Body of pancreas (tissue), 4 donors: ENCODE measurements at regions not wholly inside any gene's neighbourhood (a gene's known extent, or its start where the extent isn't known, plus 50 kb on each side); places are given as distances from the start of the nearest gene placed in this dataset.

Experiments
- ATAC-seq: fragments of 150-250 bp; one replicate; pipeline ENCODE4 v1.9.1; 2016
- DNase-seq, 4 donors: peaks; one replicate each; pipeline ENCODE4 v3.0.0-alpha.2; 2019
- H3K27ac ChIP-seq, 4 donors: fragments of 200-600 bp; sonication (generic); 1 replicate in 3 of 4; 2 replicates in 1 of 4; pipeline versions ENCODE4 v1.5.1 to v1.6.1; 2016 to 2019; ENCODE audit warnings: mild to moderate bottlenecking in 1 of 4, mixed read lengths in 1 of 4, moderate library complexity in 1 of 4
- H3K27me3 ChIP-seq, 2 donors: fragments of 200-600 bp; sonication (generic); one replicate each; pipeline ENCODE4 v1.6.0; 2016; ENCODE audit warnings: mild to moderate bottlenecking in 1 of 2
- H3K36me3 ChIP-seq, 2 donors: fragments of 200-600 bp; sonication (generic); replicated peaks in 1 of 2; 2 replicates each; pipeline ENCODE4 v1.5.1; 2016; ENCODE audit warnings: low read depth in 2 of 2; ENCODE audit not compliant: insufficient read depth in 1 of 2
- H3K4me1 ChIP-seq: fragments of 200-600 bp; sonication (generic); one replicate; pipeline ENCODE4 v1.6.0; 2016
- H3K4me3 ChIP-seq, 2 donors: fragments of 200-600 bp; sonication (generic); 1 replicate in 1 of 2; 2 replicates in 1 of 2; pipeline ENCODE4 v1.5.1; 2016 to 2019
- H3K9me3 ChIP-seq, 3 donors: fragments of 200-600 bp; sonication (generic); 1 replicate in 2 of 3; 2 replicates in 1 of 3; pipeline ENCODE4 v1.5.1; 2016
- CTCF ChIP-seq, 7 experiments: fragments of 450-650 bp in 4 of 7; fragments of 200-600 bp in 3 of 7; sonication (generic) in 3 of 7; IDR thresholded peaks; one replicate each; pipeline ENCODE4 v1.5.1; 2016 to 2019; ENCODE audit warnings: antibody characterized with exemption in 7 of 7
- POLR2A ChIP-seq, 3 donors: fragments of 450-650 bp; IDR thresholded peaks; one replicate each; pipeline ENCODE4 v1.6.1; 2016; ENCODE audit warnings: antibody characterized with exemption in 3 of 3, mild to moderate bottlenecking in 2 of 3
- WGBS, 2 donors: methylation state at CpG; one replicate each; pipeline ENCODE4 v1.1.5; 2017; 5-methylcytosine and 5-hydroxymethylcytosine counted together
- intact Hi-C: fragments of 100-400 bp; cut with DNase I; formaldehyde crosslinking; loops from one replicate; pipeline ENCODE4 v1.15.1; 2023

- 79 to 87% methylated on average over 5 of the region's 5 CpGs for WGBS, 2 donors
- H3K4me3 ChIP-seq: no peak overlapping the region
- no peak for ATAC-seq
- H3K9me3 ChIP-seq: no peaks in the 10 kb centered on the region
- no peak overlapping the region for H3K27ac ChIP-seq
- TF ChIP-seq CTCF (IDR thresholded peaks at IDR 0.05): no peak
- no peak for TF ChIP-seq POLR2A (IDR thresholded peaks at IDR 0.05)
- no peaks in the 10 kb centered on the region for H3K27me3 ChIP-seq
- no peak for DNase-seq
- H3K4me1 ChIP-seq: no peaks in the 10 kb centered on the region
- H3K36me3 ChIP-seq: no peaks in the 10 kb centered on the region
- intact Hi-C loops: no loop called here
Measured at GRCh38 chrX:13894888-13895565, 78.1 kb upstream of the GPM6B start.

GRCh38 chrX:13893826-13894225, 76.9 kb upstream of the GPM6B start:
- 70 to 73% methylated on average over 1 to 5 of the region's 5 CpGs for WGBS, 2 donors
- no peak overlapping the region for H3K4me3 ChIP-seq
- DNase-seq (peak in 1 of 4 donors; percentile 4), ATAC-seq (no peak)
- H3K27me3 ChIP-seq: no peaks in the 10 kb centered on the region
- TF ChIP-seq POLR2A (IDR thresholded peaks at IDR 0.05): no peak
- no peaks in the 10 kb centered on the region for H3K9me3 ChIP-seq
- no peak overlapping the region for H3K27ac ChIP-seq
- no peaks in the 10 kb centered on the region for H3K4me1 ChIP-seq
- H3K36me3 ChIP-seq: no peaks in the 10 kb centered on the region
- intact Hi-C loops: no loop called here

GRCh38 chrX:13892856-13893255, 76.0 kb upstream of the GPM6B start:
- TF ChIP-seq POLR2A (IDR thresholded peaks at IDR 0.05) (no peak), CTCF (IDR thresholded peaks at IDR 0.05) (no peak)
- Histone ChIP-seq H3K9me3 (no peaks in the 10 kb centered on the region), H3K4me3 (no peak overlapping the region), H3K27ac (no peak overlapping the region), H3K36me3 (no peaks in the 10 kb centered on the region), H3K27me3 (no peaks in the 10 kb centered on the region), H3K4me1 (no peaks in the 10 kb centered on the region)
- 84 to 94% methylated on average over 2 to 3 of the region's 3 CpGs for WGBS, 2 donors
- DNase-seq: no peak
- intact Hi-C loops: no loop called here
- ATAC-seq: no peak

GRCh38 chrX:13891377-13892140, 74.7 kb upstream of the GPM6B start:
- TF ChIP-seq POLR2A (IDR thresholded peaks at IDR 0.05) (no peak), CTCF (IDR thresholded peaks at IDR 0.05) (no peak)
- intact Hi-C loops: no loop called here
- H3K36me3 ChIP-seq: no peaks in the 10 kb centered on the region
- ATAC-seq (peak; percentile 48), DNase-seq (peak in 1 of 4 donors; percentile 6)
- no peaks in the 10 kb centered on the region for H3K9me3 ChIP-seq
- peak overlapping the region in 2 of 4 donors; percentile 11 to 44 for H3K27ac ChIP-seq
- no peak overlapping the region for H3K4me3 ChIP-seq
- H3K27me3 ChIP-seq: no peaks in the 10 kb centered on the region
- 53 to 62% methylated on average over 5 to 7 of the region's 7 CpGs for WGBS, 2 donors
- no peaks in the 10 kb centered on the region for H3K4me1 ChIP-seq

- Histone ChIP-seq H3K27ac (no peak overlapping the region), H3K36me3 (no peaks in the 10 kb centered on the region), H3K27me3 (no peaks in the 10 kb centered on the region), H3K9me3 (no peaks in the 10 kb centered on the region), H3K4me1 (no peaks in the 10 kb centered on the region), H3K4me3 (no peak overlapping the region)
- ATAC-seq: no peak
- TF ChIP-seq POLR2A (IDR thresholded peaks at IDR 0.05) (no peak), CTCF (IDR thresholded peaks at IDR 0.05) (no peak)
- intact Hi-C loops: no loop called here
- DNase-seq: no peak
- WGBS, 2 donors: 41 to 67% methylated on average over 3 of the region's 3 CpGs
Measured at GRCh38 chrX:13890806-13891205, 73.9 kb upstream of the GPM6B start.
